Medulla oblongata (tissue), 1 donor: ENCODE measurements at regions not wholly inside any gene's neighbourhood (a gene's known extent, or its start where the extent isn't known, plus 50 kb on each side); places are given as distances from the start of the nearest gene placed in this dataset.
"Not testable (repeated sequence)": the region's sequence is repeated elsewhere in the genome, so short reads cannot be mapped to it uniquely, and the experiment has no call there.

Source experiments
- DNase-seq: peaks from one replicate; pipeline ENCODE4 v3.0.0-alpha.2; 2015; ENCODE audit errors: extremely low spot score

DNA sequence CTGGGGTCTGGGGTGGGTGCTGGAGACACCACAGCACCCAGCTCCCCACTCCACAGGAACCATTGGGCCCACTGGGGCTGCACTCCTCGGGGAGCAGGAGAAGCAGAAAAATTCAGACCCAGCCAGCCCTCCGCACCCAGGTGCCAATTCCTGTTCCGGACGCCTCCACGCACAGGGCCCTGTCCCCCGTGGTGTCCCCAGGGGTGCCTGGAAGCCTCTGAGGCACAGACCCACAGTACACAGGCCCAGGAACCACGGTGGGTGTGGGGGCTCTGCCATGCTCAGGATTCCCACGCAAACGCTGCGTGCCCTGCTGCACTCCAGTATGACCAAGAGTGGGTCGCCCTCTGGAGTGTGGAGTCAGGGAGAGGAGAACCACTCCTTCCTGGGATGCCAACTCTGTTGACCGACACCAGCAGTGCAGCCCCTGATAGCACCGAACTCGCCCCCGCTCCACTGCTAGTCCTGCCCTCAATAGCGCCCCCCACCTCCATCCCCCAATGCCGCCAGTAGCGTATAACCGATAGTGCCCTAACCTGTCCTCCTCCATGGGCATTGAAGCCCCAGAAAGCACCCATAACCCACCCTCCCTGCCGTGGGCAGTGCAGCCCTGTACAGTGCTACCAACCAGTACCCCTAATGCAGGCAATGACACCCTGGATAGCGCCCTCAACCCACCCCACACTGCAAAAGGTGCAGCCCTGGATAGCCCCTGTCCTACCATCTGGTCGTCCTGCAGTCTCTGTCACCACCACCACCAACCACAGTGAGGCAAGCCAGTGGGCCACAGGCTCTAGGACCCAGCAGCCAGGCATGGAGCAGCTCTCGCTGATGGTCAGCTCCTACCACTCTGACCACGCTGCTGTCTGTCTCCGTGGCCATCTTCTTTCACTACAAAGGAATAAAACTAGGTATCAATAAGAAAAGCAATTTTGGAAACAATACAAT, 2877.2 kb downstream of the RPIA start:
- not testable (repeated sequence) for DNase-seq

- DNase-seq = not testable (repeated sequence)
These were observed 2879.9 kb downstream of the RPIA start for GRCh38 chr2:91571239-91571923.

DNA sequence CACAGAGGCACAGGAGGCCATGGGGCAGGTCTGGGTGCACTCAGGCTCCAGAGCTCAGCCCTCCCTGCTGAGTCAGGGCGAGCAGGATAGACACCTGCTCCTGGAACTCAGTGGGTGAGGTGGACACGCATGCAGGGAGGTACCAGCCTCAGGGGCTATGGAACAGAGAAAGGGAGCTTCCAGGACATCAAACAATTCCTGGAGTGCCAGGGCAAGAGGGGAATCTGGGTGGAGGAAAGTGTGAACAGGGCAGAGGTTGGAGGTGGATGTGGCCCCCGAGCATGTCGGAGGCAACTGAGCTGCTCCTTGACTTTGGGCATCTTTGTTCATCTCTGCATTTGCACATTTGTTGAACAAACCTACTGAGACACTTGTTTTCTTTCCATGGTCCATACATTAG, 2881.5 kb downstream of the RPIA start:
- not testable (repeated sequence) for DNase-seq

GRCh38 chr2:91573755-91574154, 2882.3 kb downstream of the RPIA start:
- not testable (repeated sequence) for DNase-seq

- DNase-seq = not testable (repeated sequence)
These were observed 2882.8 kb downstream of the RPIA start for GRCh38 chr2:91574255-91574654.

DNA sequence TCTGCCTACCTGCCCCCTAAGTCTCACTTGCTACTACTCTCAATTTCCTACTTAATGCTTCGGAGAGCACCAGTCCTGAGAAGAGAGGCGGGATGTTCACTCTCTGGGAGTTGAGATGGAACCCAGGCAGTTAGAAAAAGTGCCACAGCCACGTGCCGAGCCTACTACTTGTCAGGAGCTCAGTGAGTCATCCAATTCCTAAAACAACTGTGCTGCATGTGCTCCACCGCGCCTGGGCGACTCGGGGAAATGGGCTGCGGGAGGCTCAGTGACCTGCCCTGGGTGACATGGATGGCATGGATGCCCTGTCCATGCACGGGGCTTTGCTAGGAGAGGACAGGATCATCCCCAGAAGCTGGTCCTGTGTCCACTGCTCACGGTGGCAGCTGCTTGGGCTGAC, 2884.2 kb downstream of the RPIA start:
- not testable (repeated sequence) for DNase-seq

GRCh38 chr2:91577406-91577805, 2885.9 kb downstream of the RPIA start:
- DNase-seq = not testable (repeated sequence)

- not testable (repeated sequence) for DNase-seq
These were observed 2887.2 kb downstream of the RPIA start for GRCh38 chr2:91578678-91579077.

DNA sequence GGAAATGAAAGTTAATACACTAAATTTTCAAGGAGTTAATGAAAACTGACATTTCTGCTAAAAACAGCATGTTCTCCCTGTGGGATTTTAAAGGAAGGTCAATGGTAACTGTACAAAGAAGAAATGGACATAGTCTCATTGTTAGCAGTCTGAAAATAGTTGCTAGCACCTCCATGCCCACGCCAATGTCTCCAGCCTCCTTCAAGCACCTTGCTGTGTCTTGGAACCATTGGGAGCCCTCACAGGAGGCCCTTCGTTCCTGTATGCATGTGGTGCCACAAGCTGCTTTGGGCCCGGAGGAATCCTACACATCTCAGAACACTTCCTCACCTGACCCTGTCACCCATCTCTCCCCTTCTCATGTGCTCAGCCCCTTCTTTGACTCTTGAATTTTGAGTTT, 2888.1 kb downstream of the RPIA start:
- DNase-seq = not testable (repeated sequence)

- DNase-seq = not testable (repeated sequence)
These were observed 2888.6 kb downstream of the RPIA start for GRCh38 chr2:91580043-91580442.

DNA sequence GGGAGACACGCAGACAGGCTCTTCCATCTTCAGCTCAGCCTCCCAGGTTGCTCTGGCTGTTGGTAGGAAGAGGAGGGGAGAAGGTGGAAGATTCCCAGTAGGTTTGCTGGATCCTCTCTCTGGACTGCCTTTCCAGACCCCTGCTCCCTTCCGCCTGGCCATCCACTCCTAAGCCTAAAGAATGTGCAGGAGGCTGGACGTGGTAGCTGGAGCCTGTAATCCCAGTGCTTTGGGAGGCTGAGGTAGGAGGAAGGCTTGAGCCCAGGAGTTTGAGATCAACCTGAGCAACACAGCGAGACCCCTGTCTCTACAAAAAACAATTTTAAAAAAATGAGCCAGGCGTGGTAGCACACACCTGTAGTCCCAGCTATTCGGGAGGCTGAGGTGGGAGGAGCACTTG, 2895.6 kb downstream of the RPIA start:
- DNase-seq = not testable (repeated sequence)

DNA sequence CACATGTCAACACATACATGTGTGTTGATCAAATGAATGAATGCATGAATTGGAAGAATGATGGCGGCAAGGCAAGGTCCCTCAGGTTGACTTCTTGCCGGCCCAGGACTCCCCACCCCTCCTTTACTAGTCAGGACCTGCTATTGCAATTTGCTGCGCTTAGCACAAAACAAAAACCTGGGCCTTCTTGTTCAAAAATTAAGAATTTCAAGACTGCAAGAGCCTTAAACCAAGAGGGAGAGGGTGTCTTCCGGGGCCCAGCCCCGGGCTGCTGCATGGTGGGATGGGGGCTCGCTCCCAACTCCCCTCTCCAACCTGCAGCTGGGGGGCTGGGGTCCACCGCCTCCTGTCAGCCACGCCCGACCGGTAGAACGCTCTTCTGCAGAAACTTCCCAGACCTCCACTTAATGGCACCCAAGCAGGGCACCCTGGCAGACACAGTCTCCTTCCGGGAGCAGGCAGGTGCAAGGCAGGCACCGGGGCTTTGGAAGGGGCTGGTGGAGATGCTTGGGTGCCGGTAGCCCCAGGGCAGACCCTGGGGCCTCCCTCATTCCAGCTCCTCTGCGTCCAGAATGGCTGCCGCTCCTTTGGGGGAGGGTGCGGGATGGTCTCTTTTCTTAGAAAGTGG, 2896.5 kb downstream of the RPIA start:
- DNase-seq = not testable (repeated sequence)

- DNase-seq = not testable (repeated sequence)
These were observed 2897.3 kb downstream of the RPIA start for GRCh38 chr2:91588782-91589223.

DNA sequence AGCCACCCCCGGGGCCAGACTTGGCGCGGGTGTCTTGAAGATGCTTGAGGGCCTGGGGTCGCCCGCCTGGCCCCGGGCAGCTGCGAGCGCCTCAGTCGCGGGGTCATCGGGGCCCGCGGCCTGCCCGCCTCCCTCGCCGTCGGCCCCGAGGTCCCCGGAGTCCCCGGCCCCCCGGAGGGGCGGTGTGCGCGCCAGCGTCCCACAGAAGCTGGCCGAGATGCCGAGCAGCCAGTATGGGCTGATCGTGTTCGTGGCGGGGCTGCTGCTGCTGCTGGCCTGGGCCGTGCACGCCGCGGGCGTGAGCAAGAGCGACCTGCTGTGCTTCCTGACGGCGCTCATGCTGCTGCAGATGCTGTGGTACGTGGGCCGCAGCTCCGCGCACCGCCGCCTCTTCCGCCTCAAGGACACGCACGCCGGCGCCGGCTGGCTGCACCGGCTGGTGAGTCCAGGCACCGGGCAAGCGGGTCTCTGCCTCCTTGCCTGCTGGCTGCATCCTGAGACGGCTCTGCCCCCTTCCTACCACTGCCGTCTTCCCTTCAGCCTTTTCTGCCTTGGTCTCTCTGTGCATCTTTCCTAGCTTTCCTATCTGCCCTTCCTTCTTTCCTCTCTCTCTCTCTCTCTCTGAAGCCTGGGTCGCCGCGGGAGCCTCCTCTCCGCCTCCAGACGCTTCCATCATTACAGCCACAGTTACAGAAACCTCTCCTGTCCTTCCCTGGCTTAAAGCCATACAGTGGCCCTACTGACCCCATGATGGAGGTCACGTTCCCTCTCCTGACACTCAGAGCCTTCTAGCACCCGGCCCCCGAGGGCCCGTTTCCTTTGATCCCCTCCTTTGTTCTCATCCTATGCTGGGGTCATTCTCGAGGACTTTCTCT, 2898.2 kb downstream of the RPIA start:
- DNase-seq = not testable (repeated sequence)

- not testable (repeated sequence) for DNase-seq
These were observed 2898.9 kb downstream of the RPIA start for GRCh38 chr2:91590381-91590780.

DNA sequence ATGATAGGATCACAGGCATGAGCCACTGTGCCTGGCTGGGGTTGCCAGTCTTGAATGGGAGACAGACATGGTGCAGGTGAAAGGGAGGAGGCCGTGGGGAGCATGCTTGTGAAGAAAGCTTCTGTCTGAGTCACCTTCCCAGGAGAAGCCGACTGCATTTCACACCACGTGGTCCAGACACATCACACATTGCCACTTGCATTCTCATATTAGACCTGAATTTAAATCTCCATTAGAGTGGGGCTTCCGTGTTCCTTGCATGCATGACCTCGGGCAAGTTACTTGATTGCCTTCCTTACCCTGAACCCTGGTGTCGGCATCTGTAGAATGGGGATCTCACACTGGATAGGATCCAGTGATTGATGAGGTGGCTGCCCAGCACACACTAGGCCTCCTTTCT, 2899.6 kb downstream of the RPIA start:
- not testable (repeated sequence) for DNase-seq

DNA sequence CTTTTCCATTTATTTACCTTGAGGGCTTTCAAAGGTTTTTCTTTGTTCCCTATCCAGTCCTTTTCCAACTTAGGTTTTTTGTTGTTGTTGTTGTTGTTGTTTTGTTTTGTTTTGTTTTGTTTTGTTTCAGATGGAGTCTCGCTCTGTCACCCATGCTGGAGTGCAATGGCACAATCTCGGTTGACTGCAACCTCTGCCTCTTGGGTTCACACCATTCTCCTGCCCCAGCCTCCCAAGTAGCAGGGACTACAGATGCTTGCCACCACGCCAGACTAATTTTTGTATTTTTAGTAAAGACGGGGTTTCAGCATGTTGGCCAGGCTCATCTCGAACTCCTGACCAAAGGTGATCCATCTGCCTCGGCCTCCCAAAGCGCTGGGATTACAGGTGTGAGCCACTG, 2906.0 kb downstream of the RPIA start:
- not testable (repeated sequence) for DNase-seq

- not testable (repeated sequence) for DNase-seq
These were observed 2907.0 kb downstream of the RPIA start for GRCh38 chr2:91598519-91598918.

DNA sequence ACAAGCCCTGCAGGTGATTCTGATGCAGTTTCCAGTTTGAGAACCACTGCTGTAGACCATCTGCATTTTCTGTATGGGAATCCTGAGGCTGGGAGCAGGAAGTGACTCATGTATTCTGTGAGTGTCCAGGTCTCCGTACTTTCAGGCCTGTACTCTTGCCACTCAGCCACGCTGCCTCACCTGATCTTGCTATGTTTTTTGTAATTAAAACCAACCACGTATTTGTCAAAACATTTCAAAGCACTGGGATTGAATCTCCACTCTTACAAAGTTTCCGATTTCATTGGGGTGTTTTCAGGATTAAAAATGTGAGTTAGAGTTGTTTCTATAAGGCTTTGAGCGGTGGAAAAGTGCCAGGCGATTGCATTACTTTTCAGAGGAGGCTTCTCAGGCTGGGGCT, 2907.5 kb downstream of the RPIA start:
- DNase-seq = not testable (repeated sequence)

- DNase-seq = not testable (repeated sequence)
These were observed 2911.4 kb downstream of the RPIA start for GRCh38 chr2:91602860-91603259.

GRCh38 chr2:91603996-91604395, 2912.5 kb downstream of the RPIA start:
- DNase-seq = not testable (repeated sequence)
